Neural progenitor cell (in vitro differentiated cells): ENCODE measurements at regions not wholly inside any gene's neighbourhood (a gene's known extent, or its start where the extent isn't known, plus 50 kb on each side); places are given as distances from the start of the nearest gene placed in this dataset.

Source experiments
- CTCF ChIP-seq: fragments of 200-600 bp; sonication (generic); IDR thresholded peaks from 2 replicates; pipeline ENCODE4 v1.5.1; 2017; ENCODE audit warnings: antibody characterized with exemption, mild to moderate bottlenecking
- EZH2 ChIP-seq: fragments of 200-600 bp; sonication (generic); IDR thresholded peaks from 2 replicates; pipeline ENCODE4 v1.6.1; 2017; ENCODE audit warnings: antibody characterized with exemption, mild to moderate bottlenecking, moderate library complexity

- TF ChIP-seq CTCF (no peak), EZH2 (no peak)
Measured at GRCh38 chr9:94165592-94166235, 81.5 kb downstream of the PTPDC1 start.
